Spleen (tissue), 7 donors: ENCODE measurements at regions not wholly inside any gene's neighbourhood (a gene's known extent, or its start where the extent isn't known, plus 50 kb on each side); places are given as distances from the start of the nearest gene placed in this dataset.

Experiments used
- CTCF ChIP-seq, 11 experiments: fragments of 200-600 bp in 7 of 11; fragments of 450-650 bp in 4 of 11; sonication (generic) in 4 of 11; IDR thresholded peaks in 8 of 11; conservative IDR thresholded peaks in 3 of 11; 1 replicate in 7 of 11; 2 replicates in 4 of 11; pipeline versions ENCODE4 v1.4.0 to v1.8.0; 2016 to 2021; ENCODE audit warnings: antibody characterized with exemption in 11 of 11, inconsistent platforms in 4 of 11, mild to moderate bottlenecking in 1 of 11
- POLR2A ChIP-seq, 3 donors: fragments of 450-650 bp; IDR thresholded peaks; one replicate each; pipeline ENCODE4 v1.5.1; 2017; ENCODE audit warnings: antibody characterized with exemption in 3 of 3, mild to moderate bottlenecking in 1 of 3
- donor health status: DM: no; HTN: no; CAD: no; lungs with moderate emphysema.
- donor health status: DM: no; HTN: no; CAD: no.
- donor health status: DM: no; HTN: no; CAD: no.

- no peak for TF ChIP-seq POLR2A (IDR thresholded peaks at IDR 0.05)
- no peak for TF ChIP-seq CTCF (IDR thresholded peaks at IDR 0.05 in 8 of 11, conservative IDR thresholded peaks at IDR 0.05 in 3 of 11)
Measured at GRCh38 chr18:68150961-68151360, 563.9 kb downstream of the TMX3 start.
